ENCODE measurements at regions not wholly inside any gene's neighbourhood (a gene's known extent, or its start where the extent isn't known, plus 50 kb on each side); places are given as distances from the start of the nearest gene placed in this dataset.

GRCh38 chr1:95326023-95326422 lies 92.0 kb downstream of the RWDD3 start:
- Mint-ChIP-seq H3K36me3 (ENCODE audit: low read depth) (no peaks in the 10 kb centered on the region), H3K27me3 (ENCODE audit: low read depth) (peaks cover 9% of the 10 kb centered on the region), H3K4me1 (ENCODE audit: low read depth) (no peaks in the 10 kb centered on the region), H3K9me3 (no peaks in the 10 kb centered on the region), H3K27ac (no peak overlapping the region), H3K4me3 (no peak overlapping the region)
- intact Hi-C loops (cut with micrococcal nuclease): no loop called here
- CTCF ChIA-PET: no interaction called here
- no peak for DNase-seq

DNA sequence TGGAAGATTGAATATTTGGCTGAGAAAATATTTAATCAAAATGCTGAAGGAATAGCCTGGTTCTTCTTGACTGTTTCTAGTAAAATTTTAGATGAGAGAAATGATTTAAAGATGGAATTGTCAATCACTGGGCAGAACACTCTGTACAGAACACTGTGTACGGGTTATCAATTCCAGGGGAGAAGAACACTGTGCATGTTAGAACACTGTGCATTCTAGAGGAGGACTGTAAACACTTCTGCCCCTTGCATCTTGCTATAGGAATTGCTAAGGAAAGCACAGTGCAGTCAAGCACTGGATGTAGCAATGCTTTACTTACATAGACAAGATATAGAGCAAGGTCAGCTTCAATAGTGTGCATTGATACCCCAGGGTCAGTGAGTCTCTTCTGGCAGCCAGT lies 98.7 kb downstream of the RWDD3 start:
- peaks cover 3% of the 10 kb centered on the region for H3K27me3 Mint-ChIP-seq (ENCODE audit: low read depth)
- intact Hi-C loops (cut with micrococcal nuclease): no loop called here
- no peak for DNase-seq
- no peaks in the 10 kb centered on the region for H3K9me3 Mint-ChIP-seq
- CTCF ChIA-PET: no interaction called here
- H3K4me1 Mint-ChIP-seq (ENCODE audit: low read depth): no peaks in the 10 kb centered on the region
- no peaks in the 10 kb centered on the region for H3K36me3 Mint-ChIP-seq (ENCODE audit: low read depth)
- H3K4me3 Mint-ChIP-seq: no peak overlapping the region
- H3K27ac Mint-ChIP-seq: no peak overlapping the region

- no peak for DNase-seq
- Mint-ChIP-seq H3K27me3 (ENCODE audit: low read depth) (peaks cover 3% of the 10 kb centered on the region), H3K27ac (no peak overlapping the region), H3K9me3 (no peaks in the 10 kb centered on the region), H3K4me1 (ENCODE audit: low read depth) (no peaks in the 10 kb centered on the region), H3K36me3 (ENCODE audit: low read depth) (no peaks in the 10 kb centered on the region), H3K4me3 (no peak overlapping the region)
- CTCF ChIA-PET: no interaction called here
- intact Hi-C loops (cut with micrococcal nuclease): no loop called here
These were observed 105.4 kb downstream of the RWDD3 start for GRCh38 chr1:95339377-95339776.

- Mint-ChIP-seq H3K27ac (no peak overlapping the region), H3K4me1 (ENCODE audit: low read depth) (no peaks in the 10 kb centered on the region), H3K36me3 (ENCODE audit: low read depth) (no peaks in the 10 kb centered on the region), H3K9me3 (no peaks in the 10 kb centered on the region), H3K4me3 (no peak overlapping the region), H3K27me3 (ENCODE audit: low read depth) (peaks cover 8% of the 10 kb centered on the region)
- intact Hi-C loops (cut with micrococcal nuclease): no loop called here
- CTCF ChIA-PET: no interaction called here
- no peak for DNase-seq
These were observed 106.1 kb downstream of the RWDD3 start for GRCh38 chr1:95340061-95340460.

DNA sequence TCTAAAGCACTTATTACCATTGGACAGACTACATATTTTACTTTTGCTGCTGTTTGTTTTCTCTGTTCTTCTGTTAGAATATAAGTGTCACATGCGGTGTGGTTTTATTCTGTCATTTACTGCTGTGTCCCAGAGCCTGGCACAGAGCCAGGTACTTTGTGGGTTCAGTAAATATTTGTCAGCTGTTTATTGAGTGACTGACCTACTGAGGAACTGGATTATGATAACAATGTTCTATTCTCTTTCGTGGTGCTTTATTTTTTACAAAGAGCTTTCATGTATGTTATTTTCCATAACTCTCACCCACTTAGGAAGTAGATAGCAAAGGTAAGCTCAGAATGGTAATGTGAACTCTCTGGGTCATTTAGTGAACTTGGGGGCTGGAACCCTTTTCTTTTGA lies 118.8 kb downstream of the RWDD3 start:
- Mint-ChIP-seq H3K9me3 (no peaks in the 10 kb centered on the region), H3K27ac (no peak overlapping the region), H3K27me3 (ENCODE audit: low read depth) (peaks cover 2% of the 10 kb centered on the region), H3K4me3 (no peak overlapping the region), H3K36me3 (ENCODE audit: low read depth) (no peaks in the 10 kb centered on the region), H3K4me1 (ENCODE audit: low read depth) (no peaks in the 10 kb centered on the region)
- CTCF ChIA-PET: no interaction called here
- intact Hi-C loops (cut with micrococcal nuclease): no loop called here
- DNase-seq: no peak

- no peaks in the 10 kb centered on the region for H3K9me3 Mint-ChIP-seq
- DNase-seq: no peak
- no peaks in the 10 kb centered on the region for H3K36me3 Mint-ChIP-seq (ENCODE audit: low read depth)
- peaks cover 2% of the 10 kb centered on the region for H3K27me3 Mint-ChIP-seq (ENCODE audit: low read depth)
- intact Hi-C loops (cut with micrococcal nuclease): no loop called here
- CTCF ChIA-PET: no interaction called here
- H3K27ac Mint-ChIP-seq: no peak overlapping the region
- no peaks in the 10 kb centered on the region for H3K4me1 Mint-ChIP-seq (ENCODE audit: low read depth)
- no peak overlapping the region for H3K4me3 Mint-ChIP-seq
These were observed 119.2 kb downstream of the RWDD3 start for GRCh38 chr1:95353194-95353593.

GRCh38 chr1:95364546-95364945 lies 130.5 kb downstream of the RWDD3 start:
- H3K4me3 Mint-ChIP-seq: no peak overlapping the region
- H3K36me3 Mint-ChIP-seq (ENCODE audit: low read depth): no peaks in the 10 kb centered on the region
- H3K4me1 Mint-ChIP-seq (ENCODE audit: low read depth): no peaks in the 10 kb centered on the region
- H3K27me3 Mint-ChIP-seq (ENCODE audit: low read depth): peaks cover 7% of the 10 kb centered on the region
- CTCF ChIA-PET: no interaction called here
- no peak overlapping the region for H3K27ac Mint-ChIP-seq
- no peak for DNase-seq
- intact Hi-C loops (cut with micrococcal nuclease): no loop called here
- H3K9me3 Mint-ChIP-seq: no peaks in the 10 kb centered on the region

DNA sequence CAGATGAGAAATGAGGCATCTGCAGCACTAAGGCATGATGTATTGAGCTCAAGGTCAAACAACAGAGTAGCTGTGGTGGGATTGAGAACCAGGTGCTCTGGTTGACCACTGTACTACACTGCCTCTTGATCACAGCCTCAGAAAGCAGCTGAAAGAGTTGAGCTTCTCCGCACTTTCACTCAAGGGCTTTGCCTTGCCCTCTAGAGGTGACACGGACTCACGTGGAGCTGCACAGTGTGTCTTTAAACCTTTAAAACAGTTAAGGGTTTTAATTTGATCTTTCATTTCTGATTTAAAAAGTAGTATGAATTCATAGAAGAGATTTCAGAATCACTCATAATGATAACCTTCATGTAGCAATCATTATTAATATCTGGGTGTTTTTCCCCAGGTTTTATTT lies 132.5 kb downstream of the RWDD3 start:
- CTCF ChIA-PET: no interaction called here
- no peak for DNase-seq
- no peak overlapping the region for H3K4me3 Mint-ChIP-seq
- intact Hi-C loops (cut with micrococcal nuclease): no loop called here
- peaks cover 7% of the 10 kb centered on the region for H3K27me3 Mint-ChIP-seq (ENCODE audit: low read depth)
- no peaks in the 10 kb centered on the region for H3K9me3 Mint-ChIP-seq
- no peaks in the 10 kb centered on the region for H3K36me3 Mint-ChIP-seq (ENCODE audit: low read depth)
- H3K27ac Mint-ChIP-seq: no peak overlapping the region
- H3K4me1 Mint-ChIP-seq (ENCODE audit: low read depth): no peaks in the 10 kb centered on the region

GRCh38 chr1:95368178-95368577 lies 134.2 kb downstream of the RWDD3 start:
- Mint-ChIP-seq H3K9me3 (no peaks in the 10 kb centered on the region), H3K36me3 (ENCODE audit: low read depth) (no peaks in the 10 kb centered on the region), H3K27me3 (ENCODE audit: low read depth) (peaks cover 4% of the 10 kb centered on the region), H3K27ac (no peak overlapping the region), H3K4me1 (ENCODE audit: low read depth) (no peaks in the 10 kb centered on the region), H3K4me3 (no peak overlapping the region)
- CTCF ChIA-PET: no interaction called here
- no peak for DNase-seq
- intact Hi-C loops (cut with micrococcal nuclease): no loop called here

DNA sequence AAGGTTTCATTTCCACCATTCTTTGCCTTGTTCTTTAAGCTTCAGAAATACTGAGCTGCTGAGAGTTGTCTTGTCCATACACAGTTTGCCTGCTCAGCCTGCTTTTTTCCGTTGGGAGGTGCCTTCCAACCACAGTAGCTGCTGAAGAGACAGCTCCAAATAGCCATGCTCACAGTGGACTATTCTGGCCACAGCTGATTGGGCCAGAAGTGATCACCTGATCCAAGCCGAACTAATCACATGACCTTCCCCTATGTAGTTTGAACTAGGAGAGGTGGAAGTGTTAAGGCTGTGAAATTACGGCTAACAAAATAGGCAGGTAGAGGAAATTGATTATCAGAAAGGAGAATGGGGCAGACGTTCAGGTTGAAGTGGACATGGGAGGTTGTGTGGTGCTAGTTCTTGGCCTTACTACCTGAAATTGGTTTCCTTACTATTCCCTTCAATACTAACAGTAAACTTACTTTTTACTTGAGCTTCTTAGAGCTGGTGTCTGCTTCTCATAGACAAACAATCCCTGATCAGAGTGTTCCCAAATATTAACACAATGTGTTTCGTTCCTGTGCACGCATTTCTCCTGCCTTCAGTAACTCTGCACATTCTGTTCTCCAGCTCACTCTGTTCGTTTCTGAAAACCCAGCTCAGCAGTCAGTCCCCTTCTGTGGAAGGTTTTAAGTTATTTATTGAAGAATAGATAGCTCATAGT lies 136.1 kb downstream of the RWDD3 start:
- no peaks in the 10 kb centered on the region for H3K4me1 Mint-ChIP-seq (ENCODE audit: low read depth)
- H3K4me3 Mint-ChIP-seq: no peak overlapping the region
- no peak overlapping the region for H3K27ac Mint-ChIP-seq
- intact Hi-C loops (cut with micrococcal nuclease): no loop called here
- CTCF ChIA-PET: no interaction called here
- no peaks in the 10 kb centered on the region for H3K36me3 Mint-ChIP-seq (ENCODE audit: low read depth)
- no peak for DNase-seq
- H3K27me3 Mint-ChIP-seq (ENCODE audit: low read depth): no peaks in the 10 kb centered on the region
- H3K9me3 Mint-ChIP-seq: no peaks in the 10 kb centered on the region

DNA sequence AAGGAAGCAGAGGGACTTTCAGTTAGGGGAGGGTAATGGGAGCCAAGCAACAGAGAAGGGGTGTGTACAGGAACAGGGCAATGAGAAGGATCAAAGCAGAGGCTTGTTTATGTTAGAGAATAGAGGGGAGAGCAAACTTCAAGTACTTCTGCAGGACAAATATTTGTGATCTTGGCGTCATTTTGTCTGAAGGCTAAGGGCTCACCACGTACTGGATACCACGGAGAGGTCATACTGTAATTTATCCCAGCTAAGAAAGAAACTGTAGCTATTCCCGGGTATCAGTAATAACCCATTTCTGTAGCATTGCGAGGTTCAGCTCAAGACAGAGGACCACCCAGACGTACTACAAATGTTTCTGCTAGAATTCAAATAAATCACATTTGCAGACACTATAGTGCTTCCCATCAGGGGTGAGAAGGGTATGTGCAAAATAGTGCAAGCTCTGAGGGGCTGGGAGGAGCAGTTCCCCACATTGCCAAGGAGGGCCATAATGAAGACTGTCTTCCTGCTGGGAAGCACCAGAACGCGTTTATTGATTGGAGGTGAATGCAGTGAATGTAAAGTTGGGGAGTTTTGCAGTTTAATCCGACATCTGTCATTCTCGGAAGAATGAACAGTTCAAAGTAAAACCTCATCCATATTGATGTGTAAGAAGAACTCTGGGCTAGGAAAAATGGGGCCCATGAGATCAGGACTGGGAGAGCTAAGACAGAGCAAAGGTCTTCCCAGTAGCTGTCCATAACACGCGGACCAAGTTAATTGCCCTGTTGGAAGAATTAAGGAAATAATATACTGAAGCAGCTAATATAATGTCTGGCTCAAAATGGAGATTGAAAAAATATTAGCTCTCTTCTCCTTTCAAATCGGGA lies 136.9 kb downstream of the RWDD3 start:
- H3K27me3 Mint-ChIP-seq (ENCODE audit: low read depth): no peaks in the 10 kb centered on the region
- no peak for DNase-seq
- no peak overlapping the region for H3K27ac Mint-ChIP-seq
- intact Hi-C loops (cut with micrococcal nuclease): no loop called here
- H3K4me1 Mint-ChIP-seq (ENCODE audit: low read depth): no peaks in the 10 kb centered on the region
- no peaks in the 10 kb centered on the region for H3K9me3 Mint-ChIP-seq
- CTCF ChIA-PET: no interaction called here
- H3K36me3 Mint-ChIP-seq (ENCODE audit: low read depth): no peaks in the 10 kb centered on the region
- no peak overlapping the region for H3K4me3 Mint-ChIP-seq

- H3K9me3 Mint-ChIP-seq: no peaks in the 10 kb centered on the region
- DNase-seq: no peak
- H3K4me1 Mint-ChIP-seq (ENCODE audit: low read depth): no peaks in the 10 kb centered on the region
- intact Hi-C loops (cut with micrococcal nuclease): no loop called here
- no peak overlapping the region for H3K4me3 Mint-ChIP-seq
- no peaks in the 10 kb centered on the region for H3K36me3 Mint-ChIP-seq (ENCODE audit: low read depth)
- CTCF ChIA-PET: no interaction called here
- H3K27ac Mint-ChIP-seq: no peak overlapping the region
- H3K27me3 Mint-ChIP-seq (ENCODE audit: low read depth): no peaks in the 10 kb centered on the region
These were observed 137.8 kb downstream of the RWDD3 start for GRCh38 chr1:95371666-95372282.

- CTCF ChIA-PET: no interaction called here
- H3K4me1 Mint-ChIP-seq (ENCODE audit: low read depth): no peaks in the 10 kb centered on the region
- intact Hi-C loops (cut with micrococcal nuclease): no loop called here
- no peaks in the 10 kb centered on the region for H3K9me3 Mint-ChIP-seq
- no peak overlapping the region for H3K4me3 Mint-ChIP-seq
- H3K27me3 Mint-ChIP-seq (ENCODE audit: low read depth): no peaks in the 10 kb centered on the region
- no peak overlapping the region for H3K27ac Mint-ChIP-seq
- H3K36me3 Mint-ChIP-seq (ENCODE audit: low read depth): no peaks in the 10 kb centered on the region
- DNase-seq: no peak
These were observed 141.2 kb downstream of the RWDD3 start for GRCh38 chr1:95375174-95375573.
